ENCODE measurements at regions not wholly inside any gene's neighbourhood (a gene's known extent, or its start where the extent isn't known, plus 50 kb on each side); places are given as distances from the start of the nearest gene placed in this dataset.
A peak's percentile ranks its signal among the peaks of the same experiment; 100 is the strongest.
"Not testable (repeated sequence)": the region's sequence is repeated elsewhere in the genome, so short reads cannot be mapped to it uniquely, and the experiment has no call there.

- TF ChIP-seq ZNF518A (tag by site-specific recombination; conservative IDR thresholded peaks at IDR 0.05; ENCODE audit: low read depth) (no peak), ZNF561 (tag by site-specific recombination; IDR thresholded peaks at IDR 0.05; ENCODE audit: borderline replicate concordance) (no peak), ZNF404 (tag by site-specific recombination; IDR thresholded peaks at IDR 0.05) (no peak), HOXD13 (CRISPR knock-in tag; IDR thresholded peaks at IDR 0.05; ENCODE audit: borderline replicate concordance) (no peak), ZNF398 (tag by site-specific recombination; IDR thresholded peaks at IDR 0.05) (no peak), ZBTB26 (tag by site-specific recombination; optimal IDR thresholded peaks at IDR 0.05) (no peak), ZNF514 (tag by site-specific recombination; IDR thresholded peaks at IDR 0.05) (no peak), ZNF223 (tag by site-specific recombination; IDR thresholded peaks at IDR 0.05) (no peak), SP7 (tag by site-specific recombination; IDR thresholded peaks at IDR 0.05) (no peak), ZNF791 (tag by site-specific recombination; IDR thresholded peaks at IDR 0.05) (no peak), ZNF423 (tag by site-specific recombination; IDR thresholded peaks at IDR 0.05) (no peak)
These were observed 473.1 kb downstream of the DIRAS2 start (continued) for GRCh38 chr9:90169490-90169889.

GRCh38 chr9:90173935-90174334 lies 468.7 kb downstream of the DIRAS2 start:
- CTCF ChIA-PET; H3K27ac ChIP-seq (ENCODE audit: extremely low read depth, low read depth, low read length); POLR2A ChIA-PET; H3K4me1 ChIP-seq (ENCODE audit: control insufficient read depth, insufficient read depth, low read length); H3K4me3 ChIP-seq (ENCODE audit: low read depth, low read length); H3K9me3 ChIP-seq (ENCODE audit: control insufficient read depth, insufficient read depth, low read depth, low read length); H3K36me3 ChIP-seq (ENCODE audit: control insufficient read depth in 2 of 2, insufficient read depth in 1 of 2, low read length in 2 of 2): not testable (repeated sequence)

- POLR2A ChIA-PET; H3K27ac ChIP-seq (ENCODE audit: extremely low read depth, low read depth, low read length); H3K9me3 ChIP-seq (ENCODE audit: control insufficient read depth, insufficient read depth, low read depth, low read length); H3K36me3 ChIP-seq (ENCODE audit: control insufficient read depth in 2 of 2, insufficient read depth in 1 of 2, low read length in 2 of 2); H3K4me1 ChIP-seq (ENCODE audit: control insufficient read depth, insufficient read depth, low read length); H3K4me3 ChIP-seq (ENCODE audit: low read depth, low read length): not testable (repeated sequence)
- CTCF ChIA-PET, result interaction anchor here (0.5 kb wide), 1 partner anchor 1421 kb away, joined by 4 read pairs; no protein-coding TSS in a partner anchor
These were observed 468.3 kb downstream of the DIRAS2 start for GRCh38 chr9:90174346-90174745.

GRCh38 chr9:90175257-90175656 lies 467.4 kb downstream of the DIRAS2 start:
- no peak overlapping the region for H3K4me3 ChIP-seq (ENCODE audit: low read depth, low read length)
- no peaks in the 10 kb centered on the region for H3K36me3 ChIP-seq (ENCODE audit: control insufficient read depth in 2 of 2, insufficient read depth in 1 of 2, low read length in 2 of 2)
- H3K4me1 ChIP-seq (ENCODE audit: control insufficient read depth, insufficient read depth, low read length), result no peaks in the 10 kb centered on the region
- no peaks in the 10 kb centered on the region for H3K9me3 ChIP-seq (ENCODE audit: control insufficient read depth, insufficient read depth, low read depth, low read length)
- TF ChIP-seq PRDM10 (tag by site-specific recombination; IDR thresholded peaks at IDR 0.05), result no peak
- peak; percentile 71 for TF ChIP-seq ZFHX2 (tag by site-specific recombination; conservative IDR thresholded peaks at IDR 0.05)
- TF ChIP-seq EGR2 (tag by site-specific recombination; IDR thresholded peaks at IDR 0.05; ENCODE audit: low read depth), result peak; percentile 91
- ChIA-PET POLR2A (no interaction called here), CTCF (interaction anchor here (1.1 kb wide), 1 partner anchor 33 kb away, joined by 3 read pairs; no protein-coding TSS in a partner anchor)
- no peak overlapping the region for H3K27ac ChIP-seq (ENCODE audit: extremely low read depth, low read depth, low read length)
